Spleen (tissue), 7 donors: ENCODE measurements at regions not wholly inside any gene's neighbourhood (a gene's known extent, or its start where the extent isn't known, plus 50 kb on each side); places are given as distances from the start of the nearest gene placed in this dataset.

Experiments
- CTCF ChIP-seq, 11 experiments: fragments of 200-600 bp in 7 of 11; fragments of 450-650 bp in 4 of 11; sonication (generic) in 4 of 11; IDR thresholded peaks in 8 of 11; conservative IDR thresholded peaks in 3 of 11; 1 replicate in 7 of 11; 2 replicates in 4 of 11; pipeline versions ENCODE4 v1.4.0 to v1.8.0; 2016 to 2021; ENCODE audit warnings: antibody characterized with exemption in 11 of 11, inconsistent platforms in 4 of 11, mild to moderate bottlenecking in 1 of 11
- POLR2A ChIP-seq, 3 donors: fragments of 450-650 bp; IDR thresholded peaks; one replicate each; pipeline ENCODE4 v1.5.1; 2017; ENCODE audit warnings: antibody characterized with exemption in 3 of 3, mild to moderate bottlenecking in 1 of 3
- POLR2AphosphoS5 ChIP-seq, 3 donors: sonication (generic); formaldehyde crosslinking; IDR thresholded peaks; one replicate each; pipeline ENCODE4 v1.5.1; 2017; ENCODE audit warnings: antibody characterized with exemption in 3 of 3
- donor health status: DM: no; HTN: no; CAD: no; lungs with moderate emphysema.
- donor health status: DM: no; HTN: no; CAD: no.
- donor health status: DM: no; HTN: no; CAD: no.

GRCh38 chr13:22095794-22096193 is 424.9 kb downstream of the FGF9 start:
- TF ChIP-seq CTCF (IDR thresholded peaks at IDR 0.05 in 8 of 11, conservative IDR thresholded peaks at IDR 0.05 in 3 of 11) (no peak), POLR2A (IDR thresholded peaks at IDR 0.05) (no peak), POLR2AphosphoS5 (IDR thresholded peaks at IDR 0.05) (no peak)
